ENCODE measurements at regions not wholly inside any gene's neighbourhood (a gene's known extent, or its start where the extent isn't known, plus 50 kb on each side); places are given as distances from the start of the nearest gene placed in this dataset.

DNA sequence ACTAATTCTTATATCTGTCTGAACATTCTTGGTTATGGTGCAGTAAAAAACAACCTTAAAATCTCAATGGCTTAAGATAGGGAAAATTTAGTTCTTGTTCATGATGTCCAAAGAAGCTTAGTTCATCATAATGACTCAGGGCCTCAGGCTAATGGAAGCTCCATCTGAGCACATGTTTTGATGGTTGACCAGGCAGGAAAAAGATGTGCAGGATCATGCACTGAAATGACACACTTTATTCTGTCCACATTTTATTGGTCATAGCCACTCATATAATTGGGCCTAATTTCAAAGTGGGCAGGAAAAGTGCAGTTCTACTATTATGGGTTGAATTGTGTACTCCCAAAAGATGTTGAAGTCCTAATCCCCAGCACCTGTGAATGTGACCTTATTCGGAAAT, 198.2 kb downstream of the CENPF start:
- CTCF ChIA-PET = interaction anchor here (1.3 kb wide), 1 partner anchor 331 kb away, joined by 3 read pairs; no protein-coding TSS in a partner anchor
- H3K4me3 ChIP-seq (ENCODE audit: low read depth, low read length) = no peak overlapping the region
- TF ChIP-seq CTCF (IDR thresholded peaks at IDR 0.05; ENCODE audit: insufficient read depth, low read length, missing control alignments) = no peak
- POLR2A ChIA-PET = no interaction called here
- DNase-seq (ENCODE audit: low read depth, low spot score) = no peak

- peak; percentile 19 for TF ChIP-seq CTCF (IDR thresholded peaks at IDR 0.05; ENCODE audit: insufficient read depth, low read length, missing control alignments)
- ChIA-PET CTCF (interaction anchor here (0.8 to 2.2 kb wide), 10 partner anchors 16 to 337 kb away, joined by 3 to 23 read pairs (median 4); partner anchors contain the start of gene KCNK2), POLR2A (interaction anchor here (1.0 kb wide), 1 partner anchor 274 kb away, joined by 4 read pairs; no protein-coding TSS in a partner anchor)
- no peak overlapping the region for H3K4me3 ChIP-seq (ENCODE audit: low read depth, low read length)
- no peak for DNase-seq (ENCODE audit: low read depth, low spot score)
Measured at GRCh38 chr1:214808845-214809460, 206.0 kb downstream of the CENPF start.

DNA sequence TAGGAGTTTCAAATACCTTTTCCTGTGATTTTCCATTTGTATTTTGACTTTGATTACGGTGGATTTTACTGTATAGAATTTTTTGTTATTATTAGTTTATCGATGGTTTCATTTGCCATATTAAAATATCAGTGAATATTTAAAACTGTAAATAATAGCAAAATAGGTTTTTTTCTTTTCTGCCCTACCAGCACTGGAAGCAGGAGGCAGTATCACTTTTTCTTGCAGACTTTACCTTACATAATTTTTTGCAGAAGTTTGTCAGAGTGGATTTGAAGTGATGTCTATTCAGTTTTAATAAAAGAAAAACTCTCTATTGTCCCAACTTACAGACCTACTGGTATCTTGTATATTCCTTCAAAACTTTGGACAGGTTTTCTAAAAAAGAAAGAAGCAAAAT, 213.6 kb downstream of the CENPF start:
- ChIA-PET CTCF (no interaction called here), POLR2A (no interaction called here)
- TF ChIP-seq CTCF (IDR thresholded peaks at IDR 0.05; ENCODE audit: insufficient read depth, low read length, missing control alignments) = no peak
- DNase-seq (ENCODE audit: low read depth, low spot score) = no peak
- H3K4me3 ChIP-seq (ENCODE audit: low read depth, low read length) = no peak overlapping the region

- H3K4me3 ChIP-seq (ENCODE audit: low read depth, low read length) = no peak overlapping the region
- TF ChIP-seq CTCF (IDR thresholded peaks at IDR 0.05; ENCODE audit: insufficient read depth, low read length, missing control alignments) = no peak
- ChIA-PET POLR2A (no interaction called here), CTCF (interaction anchor here (1.4 kb wide), 1 partner anchor 10 kb away, joined by 4 read pairs; no protein-coding TSS in a partner anchor)
- no peak for DNase-seq (ENCODE audit: low read depth, low spot score)
Measured at GRCh38 chr1:214823311-214824117, 220.5 kb downstream of the CENPF start.

GRCh38 chr1:214824763-214825162, 221.8 kb downstream of the CENPF start:
- ChIA-PET POLR2A (no interaction called here), CTCF (interaction anchor here (0.8 to 1.4 kb wide), 3 partner anchors 9 to 252 kb away, joined by 3 to 4 read pairs (median 4); no protein-coding TSS in a partner anchor)
- no peak for TF ChIP-seq CTCF (IDR thresholded peaks at IDR 0.05; ENCODE audit: insufficient read depth, low read length, missing control alignments)
- H3K4me3 ChIP-seq (ENCODE audit: low read depth, low read length) = no peak overlapping the region
- DNase-seq (ENCODE audit: low read depth, low spot score) = no peak

GRCh38 chr1:214826619-214827018, 223.6 kb downstream of the CENPF start:
- POLR2A ChIA-PET = no interaction called here
- CTCF ChIA-PET = no interaction called here
- TF ChIP-seq CTCF (IDR thresholded peaks at IDR 0.05; ENCODE audit: insufficient read depth, low read length, missing control alignments) = no peak

More at GRCh38 chr1:214826619-214827018, 223.6 kb downstream of the CENPF start:
- H3K4me3 ChIP-seq (ENCODE audit: low read depth, low read length) = no peak overlapping the region
- no peak for DNase-seq (ENCODE audit: low read depth, low spot score)

All from AG04449 (cell line).